ENCODE measurements at regions not wholly inside any gene's neighbourhood (a gene's known extent, or its start where the extent isn't known, plus 50 kb on each side); places are given as distances from the start of the nearest gene placed in this dataset.

- TF ChIP-seq POLR2A (IDR thresholded peaks at IDR 0.05) (no peak), CTCF (IDR thresholded peaks at IDR 0.05) (no peak)
Observed at GRCh38 chr6:3644739-3645012, 106.8 kb downstream of the PXDC1 start.
